Lower leg skin (tissue), 4 donors: ENCODE measurements at regions not wholly inside any gene's neighbourhood (a gene's known extent, or its start where the extent isn't known, plus 50 kb on each side); places are given as distances from the start of the nearest gene placed in this dataset.

Experiments
- DNase-seq, 2 donors: peaks; one replicate each; pipeline ENCODE4 v3.0.0-alpha.2; 2019; ENCODE audit warnings: low spot score in 2 of 2
- H3K4me3 ChIP-seq: fragments of 200-600 bp; sonication (generic); 2 replicates; pipeline ENCODE4 v1.5.1; 2017; ENCODE audit warnings: mild to moderate bottlenecking, low read depth; ENCODE audit not compliant: poor library complexity, severe bottlenecking
- CTCF ChIP-seq, 3 donors: fragments of 450-650 bp; IDR thresholded peaks; one replicate each; pipeline ENCODE4 v1.5.1; 2016; ENCODE audit warnings: antibody characterized with exemption in 3 of 3, mild to moderate bottlenecking in 3 of 3, moderate library complexity in 2 of 3
- POLR2A ChIP-seq, 2 donors: fragments of 450-650 bp; IDR thresholded peaks; one replicate each; pipeline ENCODE4 v1.6.1; 2016 to 2017; ENCODE audit warnings: antibody characterized with exemption in 2 of 2, mild to moderate bottlenecking in 1 of 2, moderate library complexity in 1 of 2
- WGBS, 2 donors: methylation state at CpG; one replicate each; pipeline ENCODE4 v1.1.5; 2018; 5-methylcytosine and 5-hydroxymethylcytosine counted together
- intact Hi-C: fragments of 100-400 bp; cut with DNase I; formaldehyde crosslinking; loops from one replicate; pipeline ENCODE4 v1.15.0; 2023; ENCODE audit warnings: low total_unique reads

GRCh38 chr2:71277536-71278103, 50.7 kb upstream of the PAIP2B start:
- DNase-seq: no peak
- intact Hi-C loops: no loop called here
- 2 to 4% methylated on average over 18 of the region's 18 CpGs for WGBS, 2 donors
- TF ChIP-seq POLR2A (IDR thresholded peaks at IDR 0.05): no peak
- no peak for TF ChIP-seq CTCF (IDR thresholded peaks at IDR 0.05)
- no peak overlapping the region for H3K4me3 ChIP-seq

GRCh38 chr2:71277147-71277475, 50.2 kb upstream of the PAIP2B start:
- intact Hi-C loops: no loop called here
- TF ChIP-seq POLR2A (IDR thresholded peaks at IDR 0.05) (no peak), CTCF (IDR thresholded peaks at IDR 0.05) (no peak)
- H3K4me3 ChIP-seq: no peak overlapping the region
- DNase-seq: no peak
- 4 to 7% methylated on average over 5 of the region's 5 CpGs for WGBS, 2 donors

GRCh38 chr2:71276311-71277146, 49.6 kb upstream of the PAIP2B start:
- TF ChIP-seq CTCF (IDR thresholded peaks at IDR 0.05) (no peak), POLR2A (IDR thresholded peaks at IDR 0.05) (no peak)
- peak overlapping the region; percentile 21 for H3K4me3 ChIP-seq
- intact Hi-C loops: no loop called here
- WGBS, 2 donors: 1 to 2% methylated on average over 20 to 51 of the region's 93 CpGs
- DNase-seq: peak; percentile 54 to 96
